Sigmoid colon (tissue), 4 donors: ENCODE measurements at regions not wholly inside any gene's neighbourhood (a gene's known extent, or its start where the extent isn't known, plus 50 kb on each side); places are given as distances from the start of the nearest gene placed in this dataset.

Experiments used
- EP300 ChIP-seq, 4 donors: sonication (generic); formaldehyde crosslinking; IDR thresholded peaks; one replicate each; pipeline ENCODE4 v1.6.1; 2017; ENCODE audit warnings: antibody characterized with exemption in 4 of 4
- POLR2A ChIP-seq, 2 donors: fragments of 450-650 bp; IDR thresholded peaks; one replicate each; pipeline ENCODE4 v1.6.1; 2016; ENCODE audit warnings: antibody characterized with exemption in 2 of 2, mild to moderate bottlenecking in 2 of 2, moderate library complexity in 2 of 2
- POLR2AphosphoS5 ChIP-seq, 4 donors: sonication (generic); formaldehyde crosslinking; IDR thresholded peaks; one replicate each; pipeline ENCODE4 v1.6.1; 2017; ENCODE audit warnings: antibody characterized with exemption in 4 of 4
- TF ChIP-seq, protein P1 (sequence below), 4 experiments: fragments of 450-650 bp in 3 of 4; fragments of 200-600 bp in 1 of 4; IDR thresholded peaks; one replicate each; pipeline ENCODE4 v1.5.1; 2016 to 2019; ENCODE audit warnings: antibody characterized with exemption in 4 of 4, mild to moderate bottlenecking in 3 of 4, moderate library complexity in 2 of 4

DNA sequence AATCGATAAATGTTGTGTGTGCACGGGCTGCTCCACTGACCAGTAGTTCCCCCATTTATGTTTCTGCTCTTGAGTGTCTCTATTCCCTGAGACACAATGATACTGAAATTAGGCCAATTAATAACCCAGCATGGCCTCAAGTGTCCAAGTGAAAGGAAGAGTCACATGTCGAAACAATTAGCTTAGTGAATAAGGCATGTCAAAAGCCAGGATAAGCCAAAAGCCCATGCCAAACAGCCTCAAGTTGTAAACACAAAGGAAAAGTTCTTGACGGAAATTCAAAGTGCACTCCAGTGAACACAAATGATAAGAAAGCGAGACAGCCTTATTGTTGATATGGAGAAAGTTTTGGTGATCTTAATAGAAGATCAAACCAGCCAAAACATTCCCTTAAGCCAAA, 167.1 kb upstream of the C1QTNF7 start:
- TF ChIP-seq, protein P1, sequence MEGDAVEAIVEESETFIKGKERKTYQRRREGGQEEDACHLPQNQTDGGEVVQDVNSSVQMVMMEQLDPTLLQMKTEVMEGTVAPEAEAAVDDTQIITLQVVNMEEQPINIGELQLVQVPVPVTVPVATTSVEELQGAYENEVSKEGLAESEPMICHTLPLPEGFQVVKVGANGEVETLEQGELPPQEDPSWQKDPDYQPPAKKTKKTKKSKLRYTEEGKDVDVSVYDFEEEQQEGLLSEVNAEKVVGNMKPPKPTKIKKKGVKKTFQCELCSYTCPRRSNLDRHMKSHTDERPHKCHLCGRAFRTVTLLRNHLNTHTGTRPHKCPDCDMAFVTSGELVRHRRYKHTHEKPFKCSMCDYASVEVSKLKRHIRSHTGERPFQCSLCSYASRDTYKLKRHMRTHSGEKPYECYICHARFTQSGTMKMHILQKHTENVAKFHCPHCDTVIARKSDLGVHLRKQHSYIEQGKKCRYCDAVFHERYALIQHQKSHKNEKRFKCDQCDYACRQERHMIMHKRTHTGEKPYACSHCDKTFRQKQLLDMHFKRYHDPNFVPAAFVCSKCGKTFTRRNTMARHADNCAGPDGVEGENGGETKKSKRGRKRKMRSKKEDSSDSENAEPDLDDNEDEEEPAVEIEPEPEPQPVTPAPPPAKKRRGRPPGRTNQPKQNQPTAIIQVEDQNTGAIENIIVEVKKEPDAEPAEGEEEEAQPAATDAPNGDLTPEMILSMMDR (IDR thresholded peaks at IDR 0.05) = no peak
- TF ChIP-seq POLR2AphosphoS5 (IDR thresholded peaks at IDR 0.05) (no peak), POLR2A (IDR thresholded peaks at IDR 0.05) (no peak), EP300 (IDR thresholded peaks at IDR 0.05) (no peak)
